GM12878 (cell line): ENCODE measurements at regions not wholly inside any gene's neighbourhood (a gene's known extent, or its start where the extent isn't known, plus 50 kb on each side); places are given as distances from the start of the nearest gene placed in this dataset.

ENCODE experiments used
- ATAC-seq: fragments of 200-7000 bp; cut with Tn5 transposase; 3 replicates; pipeline ENCODE4 v1.9.1; 2020; ENCODE audit warnings: mild to moderate bottlenecking, moderate library complexity
- BruUV-seq: library from RNA; stranded (reverse); fragments of 400-500 nt; replicated peaks from 2 replicates; lab custom pipeline; 2021; lab: Mats Ljungman, UMichigan
- CTCF ChIA-PET: fragments of 300-600 bp; sonication (Branson Sonifier 250); formaldehyde crosslinking; extraction: SDS; loops from one replicate; lab custom pipeline; 2021; ENCODE audit warnings: inconsistent platforms; lab: Yijun Ruan, JAX
- POLR2A ChIA-PET: fragments of 350-600 bp; formaldehyde crosslinking; extraction: SDS; loops from one replicate; lab custom pipeline; 2021; ENCODE audit warnings: inconsistent platforms; lab: Charles Lee
- RAD21 ChIA-PET: fragments of 300-600 bp; sonication (Branson Sonifier 250); formaldehyde crosslinking; loops from one replicate; lab custom pipeline; 2023; ENCODE audit warnings: antibody characterized with exemption; ENCODE audit not compliant: unreplicated experiment; lab: Charles Lee
- SMC1A ChIA-PET: fragments of 300-600 bp; sonication (Branson Sonifier 250); formaldehyde crosslinking; loops from one replicate; lab custom pipeline; 2023; ENCODE audit not compliant: unreplicated experiment, uncharacterized antibody; lab: Charles Lee
- DNase-seq: peaks from one replicate; pipeline ENCODE4 v3.0.0-alpha.2; 2011; ENCODE audit warnings: low read depth, low spot score
- FAIRE-seq: peaks from 3 replicates; lab custom pipeline; 2011; peaks lifted over from hg19 to GRCh38; lab: Jason Lieb, UNC
- H2AFZ ChIP-seq: 2 replicates; pipeline ENCODE4 v1.6.0; 2011; ENCODE audit warnings: low read depth, low read length, control low read depth; ENCODE audit not compliant: control insufficient read depth
- H3K27ac ChIP-seq: 2 replicates; pipeline ENCODE4 v1.5.1; 2011; ENCODE audit warnings: control low read depth; ENCODE audit not compliant: control insufficient read depth, insufficient read depth
- H3K27me3 ChIP-seq, 2 experiments: replicated peaks in 1 of 2; 2 replicates each; pipeline versions ENCODE4 v1.6.0 to v1.6.1; 2011; ENCODE audit warnings: low read length in 1 of 2; ENCODE audit not compliant: control insufficient read depth in 2 of 2, insufficient read depth in 2 of 2
- H3K36me3 ChIP-seq, 2 experiments: 2 replicates each; pipeline ENCODE4 v1.5.1; 2011; ENCODE audit warnings: low read length in 1 of 2; ENCODE audit not compliant: control insufficient read depth in 2 of 2, insufficient read depth in 2 of 2
- H3K4me1 ChIP-seq: 2 replicates; pipeline ENCODE4 v1.6.1; 2011; ENCODE audit warnings: mild to moderate bottlenecking, low read length, moderate library complexity, mixed read lengths; ENCODE audit not compliant: control insufficient read depth, insufficient read depth
- H3K4me2 ChIP-seq: 2 replicates; pipeline ENCODE4 v1.6.0; 2011; ENCODE audit warnings: control low read depth; ENCODE audit not compliant: control insufficient read depth, insufficient read depth
- H3K4me3 ChIP-seq: fragments of 200-600 bp; sonication (generic); 2 replicates; pipeline ENCODE4 v1.5.1; 2016
- H3K79me2 ChIP-seq: 2 replicates; pipeline ENCODE4 v1.6.0; 2011; ENCODE audit warnings: low read length; ENCODE audit not compliant: control insufficient read depth, insufficient read depth
- H3K9ac ChIP-seq: 2 replicates; pipeline ENCODE4 v1.8.0; 2011; ENCODE audit warnings: low read length, control low read depth, mixed read lengths; ENCODE audit not compliant: control insufficient read depth, insufficient read depth
- H3K9me3 ChIP-seq: replicated peaks from 3 replicates; pipeline ENCODE4 v1.5.1; 2011; ENCODE audit warnings: mild to moderate bottlenecking, low read length; ENCODE audit not compliant: control insufficient read depth, insufficient read depth
- H4K20me1 ChIP-seq: 2 replicates; pipeline ENCODE4 v1.6.0; 2011; ENCODE audit not compliant: control insufficient read depth, insufficient read depth
- ASH2L ChIP-seq: fragments of 300-600, 200-600 bp; sonication (generic); IDR thresholded peaks from 2 replicates; pipeline ENCODE4 v1.6.1; 2017; ENCODE audit warnings: low read depth, mild to moderate bottlenecking, borderline replicate concordance
- ATF7 ChIP-seq: fragments of 450-650 bp; IDR thresholded peaks from 2 replicates; pipeline ENCODE4 v1.6.1; 2016; ENCODE audit warnings: low read depth, mild to moderate bottlenecking
- BCL11A ChIP-seq: IDR thresholded peaks from 2 replicates; pipeline ENCODE4 v1.6.1; 2011; ENCODE audit warnings: low read depth, low read length
- CBX5 ChIP-seq: sonication (generic); IDR thresholded peaks from 2 replicates; pipeline ENCODE4 v1.6.1; 2016; ENCODE audit warnings: low read depth, moderate library complexity, mild to moderate bottlenecking, inconsistent platforms
- CREB1 ChIP-seq: IDR thresholded peaks from 2 replicates; pipeline ENCODE4 v1.6.1; 2012; ENCODE audit warnings: low read depth, mild to moderate bottlenecking, inconsistent platforms
- E4F1 ChIP-seq: fragments of 450-650 bp; IDR thresholded peaks from 2 replicates; pipeline ENCODE4 v1.6.1; 2018; ENCODE audit warnings: borderline replicate concordance, mild to moderate bottlenecking; ENCODE audit not compliant: partially characterized antibody
- ELK1 ChIP-seq: IDR thresholded peaks from 2 replicates; pipeline ENCODE4 v1.6.1; 2012; ENCODE audit warnings: low read depth, low read length, improper control_type of control experiment
- GATAD2B ChIP-seq: fragments of 450-650 bp; conservative IDR thresholded peaks from 2 replicates; pipeline ENCODE4 v1.6.1; 2017; ENCODE audit warnings: low read depth, mild to moderate bottlenecking, moderate library complexity
- HCFC1 ChIP-seq: fragments of 150-350 bp; IDR thresholded peaks from 2 replicates; pipeline ENCODE4 v1.6.1; 2014; ENCODE audit warnings: low read length
- IRF4 ChIP-seq: IDR thresholded peaks from 2 replicates; pipeline ENCODE4 v1.6.1; 2011; ENCODE audit warnings: low read depth, low read length
- NFXL1 ChIP-seq: fragments of 450-650 bp; IDR thresholded peaks from 2 replicates; pipeline ENCODE4 v1.6.1; 2017; ENCODE audit warnings: antibody characterized with exemption, mild to moderate bottlenecking, borderline replicate concordance
- POLR2AphosphoS2 ChIP-seq: IDR thresholded peaks from 2 replicates; pipeline ENCODE4 v1.6.1; 2011; ENCODE audit warnings: low read depth, mild to moderate bottlenecking, low read length, improper control_type of control experiment, moderate library complexity
- POU2F2 ChIP-seq: IDR thresholded peaks from 3 replicates; pipeline ENCODE4 v1.6.1; 2011; ENCODE audit warnings: low read depth, mild to moderate bottlenecking, low read length, borderline replicate concordance
- RBBP5 ChIP-seq: fragments of 200-600 bp; sonication (generic); conservative IDR thresholded peaks from 2 replicates; pipeline ENCODE4 v1.6.1; 2016
- RELA ChIP-seq: fragments of 450-650 bp; IDR thresholded peaks from 2 replicates; pipeline ENCODE4 v1.8.0; 2014; ENCODE audit warnings: borderline replicate concordance; ENCODE audit not compliant: partially characterized antibody
- REST ChIP-seq: IDR thresholded peaks from 2 replicates; pipeline ENCODE4 v1.6.1; 2012; ENCODE audit warnings: mild to moderate bottlenecking, low read depth, low read length
- RFX5 ChIP-seq: IDR thresholded peaks from 2 replicates; pipeline ENCODE4 v1.6.1; 2011; ENCODE audit warnings: low read depth, low read length, improper control_type of control experiment
- YY1 ChIP-seq: IDR thresholded peaks from 2 replicates; pipeline ENCODE4 v1.6.1; 2011; ENCODE audit warnings: low read depth, mild to moderate bottlenecking, low read length
- ZZZ3 ChIP-seq: IDR thresholded peaks from 2 replicates; pipeline ENCODE4 v1.6.1; 2011; ENCODE audit warnings: low read depth; ENCODE audit not compliant: control insufficient read depth, insufficient read length
- WGBS: methylation state at CpG from one replicate; pipeline ENCODE4 v1.1.6; 2016; ENCODE audit warnings: low lambda C conversion rate; ENCODE audit not compliant: insufficient replicate concordance, insufficient coverage; ENCODE audit errors: missing lambda C conversion rate; 5-methylcytosine and 5-hydroxymethylcytosine counted together
- in situ Hi-C: fragments of 300-500 bp; cut with MboI; formaldehyde crosslinking; loops from 9 replicates; pipeline ENCODE4 v1.14.3; 2018; ENCODE audit warnings: mixed read lengths
- intact Hi-C: fragments of 100-400 bp; cut with micrococcal nuclease; formaldehyde crosslinking; loops from one replicate; pipeline ENCODE4 v1.14.2; 2022; ENCODE audit not compliant: unreplicated experiment

GRCh38 chr16:51752438-51752995, 601.4 kb upstream of the SALL1 start (continued):
- TF ChIP-seq YY1: no peak

GRCh38 chr16:51747329-51747728, 596.3 kb upstream of the SALL1 start:
- BruUV-seq: no TSS peak
- Histone ChIP-seq H3K9ac (no peak overlapping the region), H3K36me3 (no peaks in the 10 kb centered on the region), H3K27ac (no peak overlapping the region), H3K4me1 (no peaks in the 10 kb centered on the region), H3K79me2 (no peaks in the 10 kb centered on the region), H3K4me3 (no peak overlapping the region), H3K27me3 (no peaks in the 10 kb centered on the region), H2AFZ (no peak overlapping the region), H3K4me2 (no peak overlapping the region), H3K9me3 (no peaks in the 10 kb centered on the region), H4K20me1 (no peaks in the 10 kb centered on the region)
- ChIA-PET POLR2A (no interaction called here), RAD21 (no interaction called here), CTCF (interaction anchor here (0.6 to 1.5 kb wide), 2 partner anchors 14 to 763 kb away, joined by 3 to 5 read pairs; no protein-coding TSS in a partner anchor), SMC1A (interaction anchor here (0.6 kb wide), 1 partner anchor 919 kb away, joined by 3 read pairs; no protein-coding TSS in a partner anchor)
- in situ Hi-C loops (no loop called here), intact Hi-C loops (no loop called here)
- ATAC-seq: no peak
- FAIRE-seq: no peak
- no peak for DNase-seq
- WGBS: 30% methylated on average over 4 of the region's 4 CpGs
- TF ChIP-seq BCL11A: no peak
- TF ChIP-seq CREB1: no peak
- TF ChIP-seq CBX5: no peak
- TF ChIP-seq RFX5: no peak
- TF ChIP-seq RELA: no peak
- no peak for TF ChIP-seq REST
- TF ChIP-seq NFXL1: no peak
- no peak for TF ChIP-seq GATAD2B
- no peak for TF ChIP-seq E4F1
- no peak for TF ChIP-seq ELK1
- no peak for TF ChIP-seq IRF4
- TF ChIP-seq ASH2L: no peak
- TF ChIP-seq POLR2AphosphoS2: no peak
- TF ChIP-seq ATF7: no peak
- TF ChIP-seq POU2F2: no peak
- TF ChIP-seq RBBP5: no peak
- no peak for TF ChIP-seq HCFC1
- no peak for TF ChIP-seq ZZZ3
